Mucosa of stomach (tissue), 1 donor: ENCODE measurements at regions not wholly inside any gene's neighbourhood (a gene's known extent, or its start where the extent isn't known, plus 50 kb on each side); places are given as distances from the start of the nearest gene placed in this dataset.
"Not testable (repeated sequence)": the region's sequence is repeated elsewhere in the genome, so short reads cannot be mapped to it uniquely, and the experiment has no call there.

Experiments used
- H3K27me3 ChIP-seq: one replicate; pipeline ENCODE4 v1.7.0; 2013; ENCODE audit warnings: mild to moderate bottlenecking, low read length; ENCODE audit not compliant: control insufficient read depth, insufficient read depth
- H3K36me3 ChIP-seq: one replicate; pipeline ENCODE4 v1.7.0; 2013; ENCODE audit warnings: low read length; ENCODE audit not compliant: control insufficient read depth, insufficient read depth
- H3K4me1 ChIP-seq: one replicate; pipeline ENCODE4 v1.7.0; 2013; ENCODE audit warnings: mild to moderate bottlenecking, low read length; ENCODE audit not compliant: control insufficient read depth, insufficient read depth
- H3K4me3 ChIP-seq: one replicate; pipeline ENCODE4 v1.7.0; 2013; ENCODE audit warnings: low read length
- H3K9ac ChIP-seq: one replicate; pipeline ENCODE4 v1.7.0; 2013; ENCODE audit warnings: mild to moderate bottlenecking, low read length, moderate library complexity
- H3K9me3 ChIP-seq: one replicate; pipeline ENCODE4 v1.7.0; 2013; ENCODE audit warnings: mild to moderate bottlenecking, low read length, moderate library complexity; ENCODE audit not compliant: control insufficient read depth
- donor health status: Pancreatic carcinoma.

DNA sequence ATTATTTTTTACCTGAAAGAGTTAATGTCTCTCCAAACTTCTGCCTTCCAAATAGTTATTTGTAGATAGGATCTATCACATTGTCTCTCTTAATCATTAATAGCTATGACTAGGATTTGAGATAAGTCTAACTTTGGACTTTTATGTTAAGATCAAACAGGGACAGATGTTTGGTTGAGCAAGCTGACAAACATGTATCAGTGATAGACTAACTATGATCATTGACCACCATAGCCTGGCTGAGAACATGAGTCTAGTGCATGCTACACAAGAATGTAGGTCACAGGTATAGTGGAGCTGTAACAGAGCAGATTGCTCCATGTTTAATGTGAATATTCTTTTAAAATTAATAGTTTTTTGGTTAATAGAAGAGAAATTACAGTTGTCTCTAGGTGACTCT, 52.0 kb downstream of the SYT15B start:
- not testable (repeated sequence) for H3K4me1 ChIP-seq, H3K9me3 ChIP-seq, H3K27me3 ChIP-seq, H3K9ac ChIP-seq, H3K36me3 ChIP-seq, H3K4me3 ChIP-seq

DNA sequence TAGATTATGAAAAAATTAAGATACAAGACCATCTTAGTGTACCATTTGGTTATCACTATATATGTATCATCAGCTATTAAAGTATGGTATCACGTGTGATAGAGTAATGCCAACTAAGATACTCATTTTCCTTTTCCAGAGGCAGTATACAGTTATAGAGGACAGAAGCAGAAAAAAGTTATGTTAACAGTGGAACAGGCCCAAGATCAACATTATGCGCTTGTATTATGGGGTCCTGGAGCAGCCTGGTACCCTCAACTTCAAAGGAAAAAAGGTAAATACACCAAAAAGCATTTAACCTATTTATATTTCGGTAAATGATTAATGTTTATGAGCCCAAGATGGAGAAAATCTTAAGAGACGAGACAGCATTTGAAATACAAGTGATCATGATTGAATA, 52.9 kb downstream of the SYT15B start:
- not testable (repeated sequence) for H3K4me1 ChIP-seq, H3K36me3 ChIP-seq, H3K9me3 ChIP-seq, H3K9ac ChIP-seq, H3K27me3 ChIP-seq, H3K4me3 ChIP-seq

- H3K27me3 ChIP-seq, H3K36me3 ChIP-seq, H3K4me1 ChIP-seq, H3K4me3 ChIP-seq, H3K9me3 ChIP-seq: not testable (repeated sequence)
- H3K9ac ChIP-seq: peak overlapping the region; percentile 28
These were observed 57.5 kb downstream of the SYT15B start for GRCh38 chr10:47705698-47706414.

DNA sequence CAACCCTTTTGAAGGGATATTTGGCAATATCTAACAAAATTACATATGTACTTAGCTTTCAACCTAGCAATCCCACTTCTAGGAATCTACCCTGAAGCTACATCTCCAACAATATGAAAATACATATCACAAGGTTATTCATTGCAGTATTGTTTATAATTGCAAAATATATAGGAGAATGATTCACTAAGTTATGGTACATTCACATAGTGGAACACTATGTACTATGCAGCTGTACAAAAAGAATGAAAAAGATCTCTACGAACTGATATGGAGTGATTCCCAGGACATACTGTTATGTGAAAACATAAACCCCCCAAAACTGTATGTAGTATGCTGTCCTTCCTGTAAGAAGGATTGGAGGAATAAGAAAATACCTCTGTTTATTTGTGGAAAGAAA, 62.1 kb downstream of the SYT15B start:
- not testable (repeated sequence) for H3K9me3 ChIP-seq, H3K36me3 ChIP-seq, H3K27me3 ChIP-seq, H3K9ac ChIP-seq, H3K4me1 ChIP-seq, H3K4me3 ChIP-seq

- not testable (repeated sequence) for H3K36me3 ChIP-seq, H3K4me1 ChIP-seq, H3K9ac ChIP-seq, H3K9me3 ChIP-seq, H3K27me3 ChIP-seq, H3K4me3 ChIP-seq
These were observed 63.5 kb downstream of the SYT15B start for GRCh38 chr10:47699854-47700253.

- H3K4me3 ChIP-seq, H3K9ac ChIP-seq: not testable (repeated sequence)
These were observed 67.2 kb downstream of the SYT15B start for GRCh38 chr10:47696170-47696569.

GRCh38 chr10:47695149-47695548, 68.2 kb downstream of the SYT15B start:
- H3K4me1 ChIP-seq, H3K36me3 ChIP-seq, H3K4me3 ChIP-seq, H3K9ac ChIP-seq, H3K27me3 ChIP-seq, H3K9me3 ChIP-seq: not testable (repeated sequence)

More at GRCh38 chr10:47696170-47696569, 67.2 kb downstream of the SYT15B start:
- not testable (repeated sequence) for H3K9me3 ChIP-seq, H3K27me3 ChIP-seq, H3K4me1 ChIP-seq, H3K36me3 ChIP-seq

- H3K4me3 ChIP-seq, H3K9me3 ChIP-seq, H3K4me1 ChIP-seq, H3K27me3 ChIP-seq, H3K36me3 ChIP-seq, H3K9ac ChIP-seq: not testable (repeated sequence)
These were observed 73.1 kb downstream of the SYT15B start for GRCh38 chr10:47690304-47690703.

DNA sequence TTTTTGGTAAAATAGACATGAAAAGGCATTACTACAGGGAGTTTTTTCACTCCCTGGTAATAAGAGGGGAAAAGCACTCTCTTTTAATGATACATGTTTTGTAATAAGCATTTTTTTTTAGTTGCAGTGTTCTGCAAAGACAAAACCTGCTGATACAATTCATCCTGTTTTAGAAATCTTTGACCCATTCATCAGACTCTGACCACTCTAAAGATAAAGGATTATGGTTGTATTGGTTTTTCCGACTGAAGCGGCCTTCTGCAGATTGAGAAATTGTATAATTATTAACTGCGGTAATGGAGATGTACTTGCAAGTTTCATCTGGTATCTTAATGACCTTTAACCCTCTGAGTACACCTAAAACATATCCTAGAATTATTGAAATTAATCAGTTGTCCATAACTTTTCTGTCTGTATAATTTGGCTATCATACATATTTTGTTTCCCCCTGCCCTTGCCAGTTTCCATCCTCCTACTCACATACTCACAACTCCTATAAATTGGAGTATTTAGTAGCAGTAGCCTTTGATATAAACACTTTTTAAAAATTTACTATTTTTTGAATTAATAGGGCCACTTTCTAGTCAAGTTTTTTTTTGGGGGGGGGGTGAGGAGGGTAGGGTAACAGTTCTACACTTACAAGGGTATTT, 79.4 kb downstream of the SYT15B start:
- H3K4me1 ChIP-seq, H3K27me3 ChIP-seq, H3K4me3 ChIP-seq, H3K9me3 ChIP-seq, H3K9ac ChIP-seq, H3K36me3 ChIP-seq: not testable (repeated sequence)

DNA sequence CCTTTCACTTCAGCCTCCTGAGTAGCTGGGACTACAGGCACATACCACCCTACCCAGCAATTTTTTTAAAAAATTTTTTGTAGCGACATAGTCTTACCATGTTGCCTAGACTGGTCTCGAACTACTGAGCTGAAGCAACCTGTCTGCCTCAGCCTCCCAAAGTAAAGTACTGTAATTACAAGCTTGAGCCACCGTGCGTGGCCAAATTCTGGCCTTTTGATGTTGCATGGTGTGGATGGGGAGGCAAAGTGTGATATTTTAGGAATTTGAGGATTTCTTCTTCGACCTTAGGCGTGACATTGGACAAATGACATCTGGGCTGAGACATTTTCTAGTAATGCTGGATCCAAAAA, 81.8 kb downstream of the SYT15B start:
- not testable (repeated sequence) for H3K36me3 ChIP-seq, H3K4me3 ChIP-seq, H3K9ac ChIP-seq, H3K9me3 ChIP-seq, H3K27me3 ChIP-seq, H3K4me1 ChIP-seq

DNA sequence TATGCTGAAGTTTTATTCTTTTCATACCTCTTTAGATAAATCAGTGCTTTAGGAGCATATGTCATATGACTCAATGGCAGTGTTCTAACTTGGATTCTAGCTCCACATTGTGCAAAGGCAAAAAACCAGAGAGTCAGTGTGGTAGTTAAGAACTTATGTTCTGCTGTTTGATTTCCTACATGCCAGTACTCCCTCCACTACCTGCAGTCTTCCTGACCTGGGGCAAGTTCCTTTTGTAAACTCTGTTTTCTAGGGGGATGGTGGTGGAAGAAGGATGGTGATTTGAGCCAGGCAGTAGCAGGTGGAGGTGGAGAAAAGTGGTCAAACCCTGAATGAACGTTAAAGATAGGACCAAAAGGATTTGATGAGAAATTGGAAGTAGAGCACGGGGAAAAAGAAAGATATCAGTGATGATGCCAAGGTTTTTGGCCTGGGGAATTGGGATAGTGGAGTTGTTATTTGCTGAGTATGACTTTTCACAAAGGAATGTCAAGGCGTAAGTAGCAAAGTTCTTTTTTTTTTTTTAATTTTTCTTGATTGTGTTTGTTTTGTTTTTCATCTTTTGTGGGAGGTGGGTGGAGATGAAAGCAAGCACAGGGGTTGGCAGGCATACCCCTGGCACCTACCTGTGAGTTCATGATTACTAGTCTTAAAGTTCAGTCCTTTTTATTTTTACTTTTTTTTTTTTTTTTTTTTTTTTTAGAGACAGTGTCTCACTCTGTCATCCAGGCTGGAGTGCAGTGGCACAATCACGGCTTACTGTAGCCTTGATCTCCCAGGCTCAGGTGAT, 82.3 kb downstream of the SYT15B start:
- not testable (repeated sequence) for H3K4me3 ChIP-seq, H3K9me3 ChIP-seq

GRCh38 chr10:47676102-47676501, 87.3 kb downstream of the SYT15B start:
- not testable (repeated sequence) for H3K9ac ChIP-seq, H3K9me3 ChIP-seq, H3K36me3 ChIP-seq, H3K4me1 ChIP-seq, H3K4me3 ChIP-seq, H3K27me3 ChIP-seq

More for the DNA sequence above, 82.3 kb downstream of the SYT15B start:
- H3K4me1 ChIP-seq, H3K9ac ChIP-seq, H3K27me3 ChIP-seq, H3K36me3 ChIP-seq: not testable (repeated sequence)
